GM12865 (cell line): ENCODE measurements at regions not wholly inside any gene's neighbourhood (a gene's known extent, or its start where the extent isn't known, plus 50 kb on each side); places are given as distances from the start of the nearest gene placed in this dataset.

Source experiments
- DNase-seq: peaks from one replicate; pipeline ENCODE4 v3.0.0; 2010; ENCODE audit warnings: low read depth
- H3K4me3 ChIP-seq: 2 replicates; pipeline ENCODE4 v1.5.1; 2011; ENCODE audit warnings: mild to moderate bottlenecking, low read depth, low read length, control low read depth
- CTCF ChIP-seq: IDR thresholded peaks from 2 replicates; pipeline ENCODE4 v1.5.1; 2011; ENCODE audit warnings: low read length, control low read depth, low read depth, inconsistent platforms; ENCODE audit not compliant: insufficient read depth; ENCODE audit errors: missing control alignments

- TF ChIP-seq CTCF = no peak
- no peak for DNase-seq
- H3K4me3 ChIP-seq = no peak overlapping the region
Observed at GRCh38 chr17:79217473-79218135, 143.0 kb downstream of the ENGASE start.

- H3K4me3 ChIP-seq = no peak overlapping the region
- no peak for DNase-seq
- TF ChIP-seq CTCF = no peak
Observed at GRCh38 chr17:79216826-79217225, 142.2 kb downstream of the ENGASE start.

GRCh38 chr17:79216391-79216790 is 141.8 kb downstream of the ENGASE start:
- TF ChIP-seq CTCF = no peak

GRCh38 chr17:79215631-79216030 is 141.0 kb downstream of the ENGASE start:
- H3K4me3 ChIP-seq = no peak overlapping the region
- no peak for DNase-seq
- no peak for TF ChIP-seq CTCF

More at GRCh38 chr17:79216391-79216790, 141.8 kb downstream of the ENGASE start:
- no peak for DNase-seq
- no peak overlapping the region for H3K4me3 ChIP-seq

- H3K4me3 ChIP-seq = no peak overlapping the region
- DNase-seq = no peak
- TF ChIP-seq CTCF = no peak
Observed at GRCh38 chr17:79214940-79215604, 140.4 kb downstream of the ENGASE start.

GRCh38 chr17:79214459-79214858 is 139.8 kb downstream of the ENGASE start:
- no peak for TF ChIP-seq CTCF
- no peak for DNase-seq

GRCh38 chr17:79213305-79213704 is 138.7 kb downstream of the ENGASE start:
- TF ChIP-seq CTCF = no peak
- DNase-seq = no peak
- no peak overlapping the region for H3K4me3 ChIP-seq

More at GRCh38 chr17:79214459-79214858, 139.8 kb downstream of the ENGASE start:
- H3K4me3 ChIP-seq = no peak overlapping the region
